Activated naive CD8-positive, alpha-beta T cell (primary cell): ENCODE measurements at regions not wholly inside any gene's neighbourhood (a gene's known extent, or its start where the extent isn't known, plus 50 kb on each side); places are given as distances from the start of the nearest gene placed in this dataset.
"Not testable (repeated sequence)": the region's sequence is repeated elsewhere in the genome, so short reads cannot be mapped to it uniquely, and the experiment has no call there.

Source experiments
- H3K27ac Mint-ChIP-seq: one replicate; pipeline ENCODE4 v1.8.0; 2021; ENCODE audit warnings: mixed read lengths
- H3K27me3 Mint-ChIP-seq: one replicate; pipeline ENCODE4 v1.8.0; 2021; ENCODE audit warnings: mixed read lengths
- H3K36me3 Mint-ChIP-seq: one replicate; pipeline ENCODE4 v1.8.0; 2021; ENCODE audit warnings: mixed read lengths
- H3K4me1 Mint-ChIP-seq: one replicate; pipeline ENCODE4 v1.8.0; 2021; ENCODE audit warnings: low read depth, mixed read lengths
- H3K4me3 Mint-ChIP-seq: one replicate; pipeline ENCODE4 v1.8.0; 2021; ENCODE audit warnings: mild to moderate bottlenecking, mixed read lengths
- H3K9me3 Mint-ChIP-seq: one replicate; pipeline ENCODE4 v1.8.0; 2021; ENCODE audit warnings: low read depth, mixed read lengths

DNA sequence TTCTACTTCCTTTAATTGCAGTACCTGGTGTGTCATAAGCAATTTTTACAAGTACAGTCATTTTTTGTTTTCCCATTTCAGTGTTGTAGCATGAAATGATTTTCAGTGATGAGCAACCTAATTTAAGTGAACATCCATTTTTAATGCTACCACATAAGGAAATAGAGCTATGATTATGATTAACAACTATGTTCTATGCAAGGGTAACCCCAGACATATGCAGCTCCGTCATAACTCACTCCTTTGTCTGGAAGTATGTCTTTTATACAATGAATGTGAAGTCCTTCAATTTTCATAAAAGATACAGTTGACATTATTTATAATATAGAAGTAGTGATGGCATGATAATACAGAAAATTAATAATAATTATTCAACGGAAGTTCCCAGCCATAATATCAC is 783.3 kb upstream of the CDH18 start:
- H3K27ac Mint-ChIP-seq, H3K4me1 Mint-ChIP-seq, H3K36me3 Mint-ChIP-seq, H3K4me3 Mint-ChIP-seq, H3K9me3 Mint-ChIP-seq, H3K27me3 Mint-ChIP-seq: not testable (repeated sequence)

- H3K4me3 Mint-ChIP-seq, H3K4me1 Mint-ChIP-seq, H3K27me3 Mint-ChIP-seq, H3K9me3 Mint-ChIP-seq, H3K27ac Mint-ChIP-seq, H3K36me3 Mint-ChIP-seq: not testable (repeated sequence)
Observed at GRCh38 chr5:20765074-20765473, 777.1 kb upstream of the CDH18 start.

- not testable (repeated sequence) for H3K27ac Mint-ChIP-seq, H3K27me3 Mint-ChIP-seq, H3K9me3 Mint-ChIP-seq, H3K4me3 Mint-ChIP-seq, H3K4me1 Mint-ChIP-seq, H3K36me3 Mint-ChIP-seq
Observed at GRCh38 chr5:20759459-20759858, 771.5 kb upstream of the CDH18 start.

- H3K27me3 Mint-ChIP-seq, H3K4me1 Mint-ChIP-seq, H3K36me3 Mint-ChIP-seq, H3K9me3 Mint-ChIP-seq, H3K4me3 Mint-ChIP-seq, H3K27ac Mint-ChIP-seq: not testable (repeated sequence)
Observed at GRCh38 chr5:20752179-20752578, 764.2 kb upstream of the CDH18 start.

GRCh38 chr5:20735715-20736114 is 747.7 kb upstream of the CDH18 start:
- H3K27me3 Mint-ChIP-seq, H3K27ac Mint-ChIP-seq, H3K36me3 Mint-ChIP-seq, H3K9me3 Mint-ChIP-seq, H3K4me3 Mint-ChIP-seq, H3K4me1 Mint-ChIP-seq: not testable (repeated sequence)

DNA sequence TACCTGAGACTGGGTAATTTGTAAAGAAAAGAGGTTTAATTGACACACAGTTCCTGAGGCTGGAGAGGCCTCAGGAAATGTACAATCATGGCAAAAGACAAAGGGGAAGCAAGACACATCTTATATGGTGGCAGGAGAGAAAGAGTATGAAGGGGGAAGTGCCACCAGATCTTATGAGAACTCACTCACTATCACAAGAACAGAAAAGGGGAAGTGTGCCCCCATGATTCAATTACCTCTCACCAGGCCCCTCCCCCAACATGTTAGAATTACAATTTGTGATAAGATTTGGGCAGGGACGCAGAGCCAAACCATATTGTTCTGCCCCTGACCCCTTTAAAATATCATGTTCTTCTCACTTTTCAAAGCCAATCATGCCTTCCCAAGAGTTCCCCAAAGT is 744.2 kb upstream of the CDH18 start:
- H3K4me1 Mint-ChIP-seq, H3K27ac Mint-ChIP-seq, H3K9me3 Mint-ChIP-seq, H3K36me3 Mint-ChIP-seq, H3K4me3 Mint-ChIP-seq, H3K27me3 Mint-ChIP-seq: not testable (repeated sequence)

DNA sequence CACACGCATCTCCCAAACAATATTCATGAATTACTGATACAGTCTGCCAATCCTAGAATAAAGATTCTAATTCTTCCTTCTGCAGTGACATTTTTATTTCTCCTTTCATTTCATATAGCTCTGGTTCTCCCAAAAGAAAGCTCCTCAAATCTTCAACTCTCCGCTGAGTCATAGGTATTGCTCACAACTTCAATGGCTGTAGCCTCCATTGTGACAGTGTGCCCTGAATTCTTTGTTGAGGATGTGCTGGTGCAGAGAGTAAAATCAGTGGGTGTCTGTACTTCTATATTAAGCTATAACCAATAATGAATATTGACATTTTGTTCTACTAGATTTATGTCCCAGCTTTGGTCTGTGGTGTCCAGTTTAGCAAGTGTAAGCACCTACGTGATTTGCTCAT is 733.3 kb upstream of the CDH18 start:
- not testable (repeated sequence) for H3K27ac Mint-ChIP-seq, H3K27me3 Mint-ChIP-seq, H3K4me1 Mint-ChIP-seq, H3K4me3 Mint-ChIP-seq, H3K9me3 Mint-ChIP-seq, H3K36me3 Mint-ChIP-seq

DNA sequence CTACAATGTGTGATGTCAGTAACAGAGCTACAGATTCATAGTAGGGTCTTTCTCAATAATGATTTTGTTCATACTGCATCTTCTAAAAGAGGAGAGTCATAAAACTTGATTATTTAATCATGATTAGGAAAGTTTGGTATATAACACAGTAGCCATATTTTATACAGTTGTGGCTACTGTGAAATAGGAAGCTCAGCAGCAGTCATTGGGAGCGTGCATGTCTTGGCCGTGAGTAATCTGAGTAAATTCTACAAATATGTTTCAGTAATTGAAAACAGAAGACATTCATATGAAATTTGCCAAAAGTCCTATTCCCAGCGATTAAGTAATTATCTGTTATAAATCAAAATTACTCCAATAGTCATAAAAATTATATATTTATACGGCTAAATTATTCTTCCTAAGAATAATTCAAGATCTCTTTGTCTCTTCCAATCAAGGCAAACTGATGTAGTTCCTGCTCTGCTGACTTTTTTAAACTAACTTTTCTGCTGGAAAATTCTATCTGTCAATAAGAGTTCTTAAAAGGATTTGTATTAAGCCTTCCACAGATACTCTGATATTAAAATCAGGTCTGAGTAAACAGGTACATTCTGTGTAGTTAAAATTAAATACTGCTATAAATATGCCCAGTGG is 723.6 kb upstream of the CDH18 start:
- H3K36me3 Mint-ChIP-seq, H3K9me3 Mint-ChIP-seq, H3K4me1 Mint-ChIP-seq, H3K27ac Mint-ChIP-seq, H3K27me3 Mint-ChIP-seq, H3K4me3 Mint-ChIP-seq: not testable (repeated sequence)

GRCh38 chr5:20707634-20708033 is 719.6 kb upstream of the CDH18 start:
- not testable (repeated sequence) for H3K27ac Mint-ChIP-seq, H3K27me3 Mint-ChIP-seq, H3K4me1 Mint-ChIP-seq, H3K9me3 Mint-ChIP-seq, H3K4me3 Mint-ChIP-seq, H3K36me3 Mint-ChIP-seq

DNA sequence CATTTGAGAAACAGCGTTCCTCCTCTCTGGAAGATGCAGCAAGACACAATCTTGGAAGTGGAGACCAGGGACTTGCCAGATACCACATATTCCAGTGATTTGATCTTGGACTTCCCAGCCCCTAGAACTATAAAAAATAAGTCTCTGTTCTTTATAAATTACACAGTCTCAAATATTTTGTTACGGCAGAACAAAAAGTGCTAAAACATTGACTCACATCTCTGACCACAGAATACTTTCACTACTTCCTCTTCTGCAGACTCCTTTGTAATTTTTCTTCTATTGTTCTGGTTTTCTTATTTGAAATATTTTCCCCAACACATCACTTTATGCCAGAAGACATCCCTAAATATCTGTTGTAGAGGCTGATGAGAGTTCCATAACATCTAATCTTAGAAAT is 706.1 kb upstream of the CDH18 start:
- Mint-ChIP-seq H3K4me1 (no peaks in the 10 kb centered on the region), H3K27ac (no peak overlapping the region), H3K27me3 (no peaks in the 10 kb centered on the region), H3K36me3 (no peaks in the 10 kb centered on the region), H3K9me3 (peaks cover 8% of the 10 kb centered on the region), H3K4me3 (no peak overlapping the region)

DNA sequence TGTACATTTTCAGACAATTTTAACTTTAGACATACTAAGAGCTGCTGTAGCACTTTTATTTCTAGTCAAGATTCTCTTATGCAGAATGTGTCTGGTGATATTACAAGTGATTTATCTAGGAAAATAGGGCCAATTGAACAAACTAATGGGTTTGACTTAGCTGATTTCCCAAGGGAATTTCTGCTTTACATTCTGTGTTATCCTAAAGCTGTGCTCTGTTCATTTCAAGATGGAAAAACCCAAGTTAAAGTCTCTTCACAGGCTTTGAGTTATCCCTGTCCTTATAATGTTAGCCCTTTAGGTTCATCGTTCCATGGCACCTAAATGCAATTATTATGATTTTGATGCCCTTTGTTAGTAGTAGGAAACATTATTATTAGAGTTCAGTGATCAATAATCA is 704.9 kb upstream of the CDH18 start:
- no peaks in the 10 kb centered on the region for H3K36me3 Mint-ChIP-seq
- peaks cover 9% of the 10 kb centered on the region for H3K9me3 Mint-ChIP-seq
- H3K27ac Mint-ChIP-seq = no peak overlapping the region
- H3K4me3 Mint-ChIP-seq = no peak overlapping the region
- H3K4me1 Mint-ChIP-seq = no peaks in the 10 kb centered on the region
- no peaks in the 10 kb centered on the region for H3K27me3 Mint-ChIP-seq

DNA sequence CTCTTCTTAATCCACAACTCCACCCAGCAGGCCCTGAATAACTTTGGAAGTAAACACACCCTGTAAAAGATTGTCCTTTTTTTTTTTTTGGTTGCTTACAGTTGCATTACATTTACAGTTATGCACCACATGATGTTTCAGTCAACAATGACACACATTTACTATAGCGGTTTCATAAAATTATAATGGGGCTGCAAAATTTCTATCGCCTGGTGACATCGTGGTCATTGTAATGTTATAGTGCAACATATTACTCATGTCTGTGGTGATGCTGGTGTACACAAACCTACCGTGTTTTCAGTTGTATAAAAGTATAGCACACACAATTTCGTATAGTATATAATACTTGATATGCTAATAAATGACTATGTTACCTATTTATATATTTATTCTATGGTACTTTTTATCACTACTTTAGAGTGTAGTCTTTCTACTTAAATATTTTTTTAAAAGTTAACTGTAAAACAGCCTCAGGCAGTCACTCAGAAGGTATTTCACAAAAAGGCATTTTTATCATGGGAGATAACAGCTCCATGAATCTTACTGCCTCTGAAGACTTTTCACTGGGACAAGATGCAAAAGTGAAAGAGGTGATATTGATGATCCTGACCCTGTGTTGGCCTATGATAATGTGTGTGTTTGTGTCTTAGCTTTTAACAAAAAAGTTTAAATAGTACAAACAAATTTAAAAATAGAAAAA is 695.4 kb upstream of the CDH18 start:
- Mint-ChIP-seq H3K4me3 (no peak overlapping the region), H3K36me3 (no peaks in the 10 kb centered on the region), H3K27me3 (no peaks in the 10 kb centered on the region), H3K4me1 (no peaks in the 10 kb centered on the region), H3K27ac (no peak overlapping the region), H3K9me3 (peaks cover 9% of the 10 kb centered on the region)

GRCh38 chr5:20680718-20681302 is 692.8 kb upstream of the CDH18 start:
- no peaks in the 10 kb centered on the region for H3K4me1 Mint-ChIP-seq
- H3K27ac Mint-ChIP-seq = no peak overlapping the region
- H3K27me3 Mint-ChIP-seq = no peaks in the 10 kb centered on the region
- no peaks in the 10 kb centered on the region for H3K9me3 Mint-ChIP-seq
- no peaks in the 10 kb centered on the region for H3K36me3 Mint-ChIP-seq
- no peak overlapping the region for H3K4me3 Mint-ChIP-seq

DNA sequence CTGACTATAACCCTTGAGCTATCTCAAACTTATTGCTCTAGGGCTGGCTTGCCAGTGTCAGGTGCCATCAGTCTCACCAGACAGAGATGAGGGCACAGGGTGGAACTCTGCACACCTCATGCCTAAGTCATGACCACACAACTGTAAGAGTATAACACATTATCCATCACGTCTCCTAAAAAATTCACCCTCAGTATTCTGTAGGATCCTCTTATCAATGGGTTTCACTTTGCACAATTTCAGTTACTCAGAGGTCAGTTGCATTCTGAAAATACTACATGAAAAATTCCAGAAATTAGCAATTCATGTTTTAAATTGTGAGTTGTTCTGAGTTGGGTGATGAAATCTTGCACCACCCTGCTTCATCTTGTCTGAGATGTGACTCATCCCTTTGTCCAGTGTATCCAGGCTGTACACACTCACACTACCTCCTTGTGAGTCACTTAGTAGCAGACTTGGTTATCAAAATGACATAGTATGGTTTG is 690.9 kb upstream of the CDH18 start:
- H3K4me3 Mint-ChIP-seq = no peak overlapping the region
- H3K27ac Mint-ChIP-seq = no peak overlapping the region

DNA sequence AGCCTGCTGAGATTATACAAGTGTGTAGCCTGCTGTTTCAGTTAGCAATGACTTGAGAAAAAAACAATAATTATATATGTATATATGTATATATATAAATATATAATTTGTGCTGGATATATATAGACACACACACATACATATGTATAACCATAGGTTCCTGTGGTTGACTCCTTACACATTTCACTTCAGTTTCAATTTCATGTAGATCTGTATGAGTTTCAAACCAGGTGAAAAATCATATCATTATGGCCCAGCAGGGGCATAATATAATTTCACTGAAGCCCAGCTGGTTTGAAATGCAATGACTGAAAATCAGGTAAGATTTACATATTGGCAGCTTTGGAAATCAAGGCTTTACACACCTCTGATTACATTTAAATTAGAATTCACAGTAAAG is 690.4 kb upstream of the CDH18 start:
- H3K4me1 Mint-ChIP-seq = no peaks in the 10 kb centered on the region
- no peaks in the 10 kb centered on the region for H3K27me3 Mint-ChIP-seq
- no peak overlapping the region for H3K27ac Mint-ChIP-seq
- H3K9me3 Mint-ChIP-seq = peaks cover 7% of the 10 kb centered on the region
- H3K4me3 Mint-ChIP-seq = no peak overlapping the region
- H3K36me3 Mint-ChIP-seq = no peaks in the 10 kb centered on the region

More for the DNA sequence above, 690.9 kb upstream of the CDH18 start:
- peaks cover 6% of the 10 kb centered on the region for H3K9me3 Mint-ChIP-seq
- H3K27me3 Mint-ChIP-seq = no peaks in the 10 kb centered on the region
- no peaks in the 10 kb centered on the region for H3K4me1 Mint-ChIP-seq
- H3K36me3 Mint-ChIP-seq = no peaks in the 10 kb centered on the region

DNA sequence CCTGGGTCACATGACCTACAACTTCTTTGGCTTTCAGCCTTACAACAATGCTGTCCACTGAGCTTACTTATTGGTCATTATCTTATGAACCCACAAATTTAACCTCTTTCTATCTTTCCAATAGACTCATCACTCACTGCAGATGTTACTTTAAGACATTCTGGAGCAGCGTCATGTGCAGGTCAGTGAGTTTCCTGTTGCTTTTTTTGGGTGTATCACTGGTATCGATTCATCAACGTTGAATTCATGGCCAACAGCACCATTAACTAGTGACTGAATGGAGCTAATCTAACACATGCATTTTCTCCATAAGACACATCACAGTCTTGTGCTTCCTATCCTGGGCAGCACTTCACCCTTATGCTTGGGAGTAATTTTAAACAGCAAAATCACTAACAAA is 672.6 kb upstream of the CDH18 start:
- Mint-ChIP-seq H3K27ac (no peak overlapping the region), H3K36me3 (no peaks in the 10 kb centered on the region), H3K4me3 (no peak overlapping the region), H3K27me3 (no peaks in the 10 kb centered on the region), H3K9me3 (no peaks in the 10 kb centered on the region), H3K4me1 (no peaks in the 10 kb centered on the region)
